Tibial nerve (tissue), 4 donors: ENCODE measurements at regions not wholly inside any gene's neighbourhood (a gene's known extent, or its start where the extent isn't known, plus 50 kb on each side); places are given as distances from the start of the nearest gene placed in this dataset.

Experiments
- DNase-seq, 2 donors: peaks; one replicate each; pipeline ENCODE4 v3.0.0-alpha.2; 2019; ENCODE audit warnings: low spot score in 2 of 2
- H3K27ac ChIP-seq, 4 donors: fragments of 200-600 bp; sonication (generic) in 3 of 4; one replicate each; pipeline ENCODE4 v1.5.1; 2017 to 2019; ENCODE audit warnings: mild to moderate bottlenecking in 1 of 4
- H3K27me3 ChIP-seq, 2 donors: fragments of 200-600 bp; sonication (generic) in 1 of 2; one replicate each; pipeline versions ENCODE4 v1.5.1 to v1.6.0; 2017 to 2019
- H3K36me3 ChIP-seq, 3 donors: fragments of 200-600 bp; sonication (generic); one replicate each; pipeline ENCODE4 v1.5.1; 2018 to 2019
- H3K4me1 ChIP-seq, 4 donors: fragments of 200-600 bp; sonication (generic) in 3 of 4; one replicate each; pipeline ENCODE4 v1.5.1; 2017 to 2019
- H3K4me3 ChIP-seq, 4 donors: fragments of 200-600 bp; sonication (generic) in 3 of 4; one replicate each; pipeline ENCODE4 v1.5.1; 2017 to 2019; ENCODE audit warnings: mild to moderate bottlenecking in 1 of 4, moderate library complexity in 1 of 4
- H3K9me3 ChIP-seq, 4 donors: fragments of 200-600 bp; sonication (generic) in 3 of 4; one replicate each; pipeline ENCODE4 v1.5.1; 2017 to 2019
- EP300 ChIP-seq, 2 donors: sonication (generic); formaldehyde crosslinking; IDR thresholded peaks; one replicate each; pipeline ENCODE4 v1.6.1; 2017; ENCODE audit warnings: antibody characterized with exemption in 2 of 2, mild to moderate bottlenecking in 1 of 2
- POLR2A ChIP-seq, 2 donors: fragments of 450-650 bp; IDR thresholded peaks; one replicate each; pipeline ENCODE4 v1.6.1; 2017; ENCODE audit warnings: antibody characterized with exemption in 2 of 2, mild to moderate bottlenecking in 2 of 2, moderate library complexity in 2 of 2
- WGBS, 2 donors: methylation state at CpG; one replicate each; pipeline ENCODE4 v1.1.5; 2018; 5-methylcytosine and 5-hydroxymethylcytosine counted together
- TF ChIP-seq, protein P1 (sequence below), 5 experiments: fragments of 200-600 bp in 3 of 5; fragments of 450-650 bp in 2 of 5; sonication (generic) in 3 of 5; IDR thresholded peaks; one replicate each; pipeline ENCODE4 v1.5.1; 2016 to 2019; ENCODE audit warnings: antibody characterized with exemption in 5 of 5, mild to moderate bottlenecking in 3 of 5, moderate library complexity in 2 of 5

DNA sequence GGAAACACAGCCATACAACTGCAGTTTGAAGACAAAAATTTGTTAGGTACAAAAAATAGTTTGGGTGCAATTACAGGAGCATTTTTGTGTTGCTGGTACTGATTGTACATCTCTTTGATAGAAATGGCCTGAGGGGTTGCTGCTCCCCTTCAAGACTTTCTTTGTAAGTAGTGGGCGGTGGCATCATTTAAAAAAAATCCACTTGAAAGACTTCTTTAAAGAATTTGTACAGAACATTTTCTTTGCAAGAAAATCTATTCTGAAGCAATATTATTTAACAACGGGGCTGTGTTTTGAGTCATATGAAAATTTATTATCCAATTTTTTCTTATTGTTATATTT, 144.1 kb upstream of the CAV2 start:
- H3K36me3 ChIP-seq = no peaks in the 10 kb centered on the region
- no peaks in the 10 kb centered on the region for H3K27me3 ChIP-seq
- DNase-seq = no peak
- H3K9me3 ChIP-seq = no peaks in the 10 kb centered on the region
- WGBS, 2 donors = 6 to 19% methylated on average over 2 of the region's 2 CpGs
- peak overlapping the region in 2 of 4 donors; percentile 3 to 20 for H3K4me3 ChIP-seq
- H3K4me1 ChIP-seq = peaks cover 0 to 43% (median 27%) of the 10 kb centered on the region in 4 donors
- H3K27ac ChIP-seq = peak overlapping the region in 3 of 4 donors; percentile 31 to 86 (median 76)
- no peak for TF ChIP-seq EP300 (IDR thresholded peaks at IDR 0.05)
- TF ChIP-seq, protein P1, sequence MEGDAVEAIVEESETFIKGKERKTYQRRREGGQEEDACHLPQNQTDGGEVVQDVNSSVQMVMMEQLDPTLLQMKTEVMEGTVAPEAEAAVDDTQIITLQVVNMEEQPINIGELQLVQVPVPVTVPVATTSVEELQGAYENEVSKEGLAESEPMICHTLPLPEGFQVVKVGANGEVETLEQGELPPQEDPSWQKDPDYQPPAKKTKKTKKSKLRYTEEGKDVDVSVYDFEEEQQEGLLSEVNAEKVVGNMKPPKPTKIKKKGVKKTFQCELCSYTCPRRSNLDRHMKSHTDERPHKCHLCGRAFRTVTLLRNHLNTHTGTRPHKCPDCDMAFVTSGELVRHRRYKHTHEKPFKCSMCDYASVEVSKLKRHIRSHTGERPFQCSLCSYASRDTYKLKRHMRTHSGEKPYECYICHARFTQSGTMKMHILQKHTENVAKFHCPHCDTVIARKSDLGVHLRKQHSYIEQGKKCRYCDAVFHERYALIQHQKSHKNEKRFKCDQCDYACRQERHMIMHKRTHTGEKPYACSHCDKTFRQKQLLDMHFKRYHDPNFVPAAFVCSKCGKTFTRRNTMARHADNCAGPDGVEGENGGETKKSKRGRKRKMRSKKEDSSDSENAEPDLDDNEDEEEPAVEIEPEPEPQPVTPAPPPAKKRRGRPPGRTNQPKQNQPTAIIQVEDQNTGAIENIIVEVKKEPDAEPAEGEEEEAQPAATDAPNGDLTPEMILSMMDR (IDR thresholded peaks at IDR 0.05) = no peak
- TF ChIP-seq POLR2A (IDR thresholded peaks at IDR 0.05) = no peak

DNA sequence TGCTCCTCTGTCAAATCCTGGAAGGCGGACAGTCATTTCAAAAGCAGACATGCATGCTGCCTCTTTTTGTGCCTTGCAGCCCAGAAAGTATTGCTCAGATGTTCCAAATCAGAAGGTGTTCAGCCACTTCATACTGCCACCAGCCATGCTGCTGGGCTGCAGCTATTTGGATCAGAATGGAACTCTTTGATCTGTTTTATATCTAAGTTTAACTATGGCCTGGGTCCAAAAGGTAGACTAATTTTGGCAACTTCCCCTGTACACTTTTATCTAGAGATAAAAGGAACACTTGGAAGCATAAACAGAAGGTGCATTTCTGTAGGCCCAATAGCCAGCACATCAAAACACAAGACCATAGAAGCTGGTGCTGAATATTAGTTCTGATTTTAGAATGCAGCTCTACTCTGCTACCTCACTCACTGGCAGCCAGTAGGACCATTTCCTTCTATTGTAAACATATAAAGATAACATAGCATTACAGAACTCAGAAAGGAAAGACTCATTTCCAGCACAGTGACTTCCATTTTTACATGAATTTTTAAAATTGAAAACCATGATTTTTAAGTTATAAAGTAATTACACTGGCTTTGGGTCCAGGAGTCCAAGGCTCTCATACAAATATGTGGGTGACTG, 143.1 kb upstream of the CAV2 start:
- Histone ChIP-seq H3K9me3 (no peaks in the 10 kb centered on the region), H3K27me3 (no peaks in the 10 kb centered on the region), H3K4me1 (peaks cover 0 to 43% (median 27%) of the 10 kb centered on the region in 4 donors), H3K27ac (peak overlapping the region in 2 of 4 donors; percentile 76 to 86), H3K36me3 (no peaks in the 10 kb centered on the region), H3K4me3 (no peak overlapping the region)
- 91 to 93% methylated on average over 1 of the region's 1 CpG for WGBS, 2 donors
- DNase-seq = no peak
- no peak for TF ChIP-seq EP300 (IDR thresholded peaks at IDR 0.05)
- TF ChIP-seq POLR2A (IDR thresholded peaks at IDR 0.05) = no peak
- TF ChIP-seq, protein P1 (IDR thresholded peaks at IDR 0.05) = no peak

DNA sequence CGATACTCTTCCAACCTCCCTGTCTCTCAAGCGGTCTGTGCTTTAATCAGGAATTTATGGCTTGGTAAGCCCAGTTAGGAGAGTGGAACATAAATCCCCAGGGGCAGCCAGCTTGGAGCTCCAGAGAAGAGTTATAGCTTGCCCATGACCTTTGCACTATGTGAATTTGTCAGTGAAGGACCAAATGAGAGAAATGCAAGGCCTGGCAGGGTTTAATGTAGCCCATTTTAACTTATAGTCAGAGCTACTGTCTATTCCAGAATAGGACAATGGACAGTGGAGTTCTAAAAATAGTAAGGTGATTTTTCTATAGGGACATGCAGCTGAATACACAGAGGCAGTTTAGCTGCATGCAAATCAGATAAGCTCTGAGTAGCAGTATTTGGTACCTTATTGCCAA, 142.6 kb upstream of the CAV2 start:
- TF ChIP-seq POLR2A (IDR thresholded peaks at IDR 0.05) (no peak), EP300 (IDR thresholded peaks at IDR 0.05) (no peak)
- TF ChIP-seq, protein P1 (IDR thresholded peaks at IDR 0.05) = no peak
- Histone ChIP-seq H3K4me3 (no peak overlapping the region), H3K9me3 (no peaks in the 10 kb centered on the region), H3K27ac (peak overlapping the region in 2 of 4 donors; percentile 52 to 68), H3K4me1 (peaks cover 0 to 43% (median 27%) of the 10 kb centered on the region in 4 donors), H3K27me3 (no peaks in the 10 kb centered on the region), H3K36me3 (no peaks in the 10 kb centered on the region)
- DNase-seq = no peak
- 63 to 70% methylated on average over 2 of the region's 2 CpGs for WGBS, 2 donors

DNA sequence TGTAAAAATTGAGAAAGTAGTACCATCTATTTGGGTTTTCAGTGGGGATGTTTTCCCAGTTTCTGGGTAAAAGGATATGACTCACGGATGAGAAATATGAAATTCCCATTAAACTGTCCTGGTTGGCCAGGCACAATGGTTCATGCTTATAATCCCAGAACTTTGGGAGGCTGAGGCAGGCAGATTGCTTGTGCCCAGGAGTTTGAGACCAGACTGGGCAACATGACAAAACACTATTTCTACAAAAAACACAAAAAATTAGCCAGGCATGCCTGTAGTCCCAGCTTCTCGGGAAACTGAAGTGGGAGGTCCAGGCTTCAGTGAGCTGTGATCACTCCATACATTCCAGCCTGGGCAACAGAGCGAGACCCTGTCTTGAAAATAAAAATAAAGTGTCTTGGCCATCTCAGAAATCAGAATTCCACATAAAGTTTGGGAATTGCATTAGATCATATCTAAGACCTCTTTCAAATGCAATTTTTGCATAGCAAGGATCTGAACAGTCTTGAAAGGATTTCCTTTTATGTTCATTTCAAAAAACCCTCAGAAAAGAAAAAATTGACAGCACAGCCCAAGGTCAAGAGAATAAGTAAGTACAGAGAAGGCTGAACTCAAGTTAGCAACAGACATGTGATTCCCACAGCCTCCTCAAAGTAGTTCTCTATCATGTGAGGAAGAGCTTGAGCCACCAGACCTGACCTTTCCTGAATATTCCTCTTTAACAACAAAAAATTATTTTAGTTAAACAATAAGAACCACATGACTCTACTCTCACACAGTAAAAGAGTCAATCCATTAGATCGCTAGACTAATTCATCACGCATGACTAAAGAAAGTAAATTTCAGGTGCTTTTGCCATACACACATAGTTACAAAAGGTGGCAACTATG, 141.5 kb upstream of the CAV2 start:
- H3K36me3 ChIP-seq = no peaks in the 10 kb centered on the region
- peaks cover 0 to 43% (median 27%) of the 10 kb centered on the region in 4 donors for H3K4me1 ChIP-seq
- peak overlapping the region in 2 of 4 donors; percentile 52 to 68 for H3K27ac ChIP-seq

More for the DNA sequence above, 141.5 kb upstream of the CAV2 start:
- H3K4me3 ChIP-seq = no peak overlapping the region
- DNase-seq = no peak
- no peaks in the 10 kb centered on the region for H3K9me3 ChIP-seq
- WGBS, 2 donors = 78 to 81% methylated on average over 5 of the region's 5 CpGs
- no peak for TF ChIP-seq POLR2A (IDR thresholded peaks at IDR 0.05)
- TF ChIP-seq, protein P1 (IDR thresholded peaks at IDR 0.05) = no peak
- TF ChIP-seq EP300 (IDR thresholded peaks at IDR 0.05) = no peak
- no peaks in the 10 kb centered on the region for H3K27me3 ChIP-seq
